ENCODE measurements at regions not wholly inside any gene's neighbourhood (a gene's known extent, or its start where the extent isn't known, plus 50 kb on each side); places are given as distances from the start of the nearest gene placed in this dataset.
"Not testable (repeated sequence)": the region's sequence is repeated elsewhere in the genome, so short reads cannot be mapped to it uniquely, and the experiment has no call there.

DNA sequence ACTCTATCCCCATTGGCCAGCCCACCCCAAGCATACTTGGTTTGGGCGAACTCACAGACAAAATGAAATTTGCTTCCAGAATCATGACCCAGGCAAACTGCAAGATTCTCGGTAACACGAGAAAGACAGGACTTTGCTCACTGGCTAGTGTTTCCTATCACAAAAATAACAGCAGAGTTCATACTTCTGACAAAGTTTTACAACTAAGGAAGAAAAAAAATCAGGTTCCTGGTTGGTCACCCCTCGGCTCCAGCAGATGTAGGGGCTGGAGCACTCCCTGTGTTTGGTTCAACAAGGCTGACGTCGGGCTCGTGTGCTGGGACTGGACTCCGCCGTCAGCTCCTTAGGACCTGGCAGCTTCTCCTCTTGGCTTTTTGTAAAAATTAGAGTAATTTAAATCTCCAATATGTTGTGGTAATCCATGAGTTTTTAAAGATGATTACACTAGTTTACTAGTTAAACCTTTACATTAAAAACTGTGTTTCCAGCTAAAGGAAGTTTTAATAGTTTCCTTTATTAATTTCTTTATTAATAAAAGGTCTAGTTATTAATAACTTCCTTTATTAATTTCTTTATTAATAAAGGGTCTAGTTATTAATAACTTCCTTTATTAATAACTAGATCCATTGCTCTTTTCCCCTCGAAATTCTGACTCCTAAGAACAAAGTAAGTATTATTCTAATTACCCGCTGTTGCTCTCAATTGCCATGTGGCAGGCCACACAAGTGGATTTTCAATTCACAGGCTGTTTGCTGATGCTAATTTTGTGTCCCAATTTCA lies 115.6 kb upstream of the RNF32 start:
- TF ChIP-seq, protein P1, sequence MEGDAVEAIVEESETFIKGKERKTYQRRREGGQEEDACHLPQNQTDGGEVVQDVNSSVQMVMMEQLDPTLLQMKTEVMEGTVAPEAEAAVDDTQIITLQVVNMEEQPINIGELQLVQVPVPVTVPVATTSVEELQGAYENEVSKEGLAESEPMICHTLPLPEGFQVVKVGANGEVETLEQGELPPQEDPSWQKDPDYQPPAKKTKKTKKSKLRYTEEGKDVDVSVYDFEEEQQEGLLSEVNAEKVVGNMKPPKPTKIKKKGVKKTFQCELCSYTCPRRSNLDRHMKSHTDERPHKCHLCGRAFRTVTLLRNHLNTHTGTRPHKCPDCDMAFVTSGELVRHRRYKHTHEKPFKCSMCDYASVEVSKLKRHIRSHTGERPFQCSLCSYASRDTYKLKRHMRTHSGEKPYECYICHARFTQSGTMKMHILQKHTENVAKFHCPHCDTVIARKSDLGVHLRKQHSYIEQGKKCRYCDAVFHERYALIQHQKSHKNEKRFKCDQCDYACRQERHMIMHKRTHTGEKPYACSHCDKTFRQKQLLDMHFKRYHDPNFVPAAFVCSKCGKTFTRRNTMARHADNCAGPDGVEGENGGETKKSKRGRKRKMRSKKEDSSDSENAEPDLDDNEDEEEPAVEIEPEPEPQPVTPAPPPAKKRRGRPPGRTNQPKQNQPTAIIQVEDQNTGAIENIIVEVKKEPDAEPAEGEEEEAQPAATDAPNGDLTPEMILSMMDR (IDR thresholded peaks at IDR 0.05; ENCODE audit: low read depth, low read length): no peak
- no peaks in the 10 kb centered on the region for H3K9me3 ChIP-seq
- H3K4me3 ChIP-seq (ENCODE audit: low read depth, low read length): no peak overlapping the region
- peaks cover 19% of the 10 kb centered on the region; the same call in 1 of the 2 replicates for H3K27me3 ChIP-seq
- H3K4me1 ChIP-seq: no peaks in the 10 kb centered on the region
- H3K36me3 ChIP-seq: no peaks in the 10 kb centered on the region
- DNase-seq: no peak

DNA sequence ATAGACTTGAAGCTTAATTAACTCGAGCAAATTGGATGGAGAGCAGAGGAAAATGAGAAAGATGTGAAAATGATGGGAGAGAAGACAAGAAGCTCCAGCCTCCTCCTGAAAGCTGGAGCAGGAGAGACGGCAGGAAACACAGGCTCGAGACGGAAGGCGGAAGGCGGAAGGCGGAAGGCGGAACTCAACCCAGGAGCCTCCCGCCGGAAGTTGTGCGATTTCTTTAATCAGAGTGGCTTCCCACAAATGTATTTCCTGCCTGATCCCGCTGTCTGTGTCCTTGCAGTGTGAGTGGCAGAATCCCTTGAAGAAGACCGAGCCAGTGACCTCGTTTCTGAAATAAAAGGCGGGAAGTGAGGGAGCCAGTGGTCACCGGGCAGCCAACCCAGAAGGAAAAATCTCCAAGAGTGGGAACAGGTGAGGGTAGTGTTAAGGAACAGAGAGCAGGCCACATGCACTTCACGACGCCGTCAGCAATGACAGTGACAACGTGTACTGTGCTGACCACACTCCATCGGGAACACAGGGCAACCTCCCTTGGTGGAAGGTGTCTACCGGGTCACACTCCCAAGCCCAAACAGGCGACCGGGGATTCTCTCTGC lies 117.0 kb upstream of the RNF32 start:
- Histone ChIP-seq H3K36me3 (no peaks in the 10 kb centered on the region), H3K9me3 (no peaks in the 10 kb centered on the region), H3K4me3 (ENCODE audit: low read depth, low read length) (no peak overlapping the region), H3K4me1 (no peaks in the 10 kb centered on the region), H3K27me3 (peaks cover 19% of the 10 kb centered on the region; the same call in 1 of the 2 replicates)
- TF ChIP-seq, protein P1 (IDR thresholded peaks at IDR 0.05; ENCODE audit: low read depth, low read length): no peak
- no peak for DNase-seq

DNA sequence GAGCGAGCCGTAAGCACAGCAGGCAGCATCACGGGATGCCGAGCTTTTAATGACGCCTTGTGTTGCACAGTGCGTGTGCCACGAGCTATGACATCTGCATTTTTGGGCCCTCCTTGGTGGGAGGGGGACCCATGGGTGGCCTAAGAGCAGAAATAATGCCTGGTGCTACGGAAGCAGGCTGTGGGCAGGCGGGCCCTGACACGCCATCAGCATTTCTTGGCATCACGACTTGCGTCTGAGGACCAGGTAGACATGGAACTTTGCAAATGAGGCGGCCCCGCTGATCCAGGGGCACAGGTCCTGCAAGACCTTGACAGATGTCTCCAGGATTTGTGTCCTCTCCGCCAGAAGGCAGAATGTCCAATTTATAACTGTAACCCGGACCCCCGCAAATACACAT lies 117.8 kb upstream of the RNF32 start:
- no peaks in the 10 kb centered on the region for H3K4me1 ChIP-seq
- peaks cover 19% of the 10 kb centered on the region; the same call in 1 of the 2 replicates for H3K27me3 ChIP-seq
- no peak overlapping the region for H3K4me3 ChIP-seq (ENCODE audit: low read depth, low read length)
- TF ChIP-seq, protein P1 (IDR thresholded peaks at IDR 0.05; ENCODE audit: low read depth, low read length): no peak
- no peaks in the 10 kb centered on the region for H3K9me3 ChIP-seq
- no peak for DNase-seq
- H3K36me3 ChIP-seq: no peaks in the 10 kb centered on the region

DNA sequence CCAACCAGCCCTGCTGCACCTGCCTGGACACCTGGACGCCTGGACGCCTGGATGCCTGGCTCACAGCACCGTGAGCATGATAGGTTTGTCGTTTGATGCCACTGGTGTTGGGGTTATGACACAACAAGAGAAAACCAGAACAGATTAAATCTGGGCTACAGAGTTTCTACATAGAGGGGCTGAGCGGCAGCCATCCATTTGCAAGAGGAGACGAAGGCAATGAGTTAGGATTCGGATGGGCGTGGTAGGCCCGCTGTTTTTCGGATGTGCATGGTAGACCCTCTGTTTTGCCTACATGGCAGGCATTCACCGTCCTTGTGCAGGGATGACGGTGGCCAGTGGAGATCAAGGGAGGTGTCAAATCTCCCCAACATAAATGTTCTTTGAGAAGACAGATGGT lies 121.5 kb upstream of the RNF32 start:
- no peak for DNase-seq
- Histone ChIP-seq H3K9me3 (no peaks in the 10 kb centered on the region), H3K36me3 (no peaks in the 10 kb centered on the region), H3K4me1 (no peaks in the 10 kb centered on the region), H3K27me3 (peaks cover 12% of the 10 kb centered on the region; the same call in 1 of the 2 replicates), H3K4me3 (ENCODE audit: low read depth, low read length) (no peak overlapping the region)
- TF ChIP-seq, protein P1 (IDR thresholded peaks at IDR 0.05; ENCODE audit: low read depth, low read length): no peak

DNA sequence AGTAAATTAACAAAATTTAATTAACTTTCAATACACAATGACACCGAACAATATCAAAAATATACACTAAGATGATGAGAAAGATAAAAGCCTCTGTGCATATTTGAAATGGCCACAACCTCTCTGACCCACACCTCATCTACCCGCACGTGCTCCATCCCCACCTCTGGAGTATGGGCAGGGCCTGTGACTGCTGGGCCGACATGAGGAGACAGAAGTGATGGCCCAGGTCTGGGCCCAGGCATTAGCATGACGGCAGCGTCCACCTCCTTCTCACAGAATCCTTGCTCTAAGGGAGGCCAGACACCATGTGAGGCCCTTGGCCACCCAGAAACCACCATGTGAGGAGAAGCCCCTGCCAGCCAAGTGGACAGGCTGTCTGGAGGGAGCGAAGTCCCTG lies 122.1 kb upstream of the RNF32 start:
- Histone ChIP-seq H3K27me3 (peaks cover 8% of the 10 kb centered on the region; the same call in 1 of the 2 replicates), H3K9me3 (no peaks in the 10 kb centered on the region), H3K4me3 (ENCODE audit: low read depth, low read length) (no peak overlapping the region), H3K4me1 (no peaks in the 10 kb centered on the region), H3K36me3 (no peaks in the 10 kb centered on the region)
- no peak for DNase-seq
- TF ChIP-seq, protein P1 (IDR thresholded peaks at IDR 0.05; ENCODE audit: low read depth, low read length): no peak

DNA sequence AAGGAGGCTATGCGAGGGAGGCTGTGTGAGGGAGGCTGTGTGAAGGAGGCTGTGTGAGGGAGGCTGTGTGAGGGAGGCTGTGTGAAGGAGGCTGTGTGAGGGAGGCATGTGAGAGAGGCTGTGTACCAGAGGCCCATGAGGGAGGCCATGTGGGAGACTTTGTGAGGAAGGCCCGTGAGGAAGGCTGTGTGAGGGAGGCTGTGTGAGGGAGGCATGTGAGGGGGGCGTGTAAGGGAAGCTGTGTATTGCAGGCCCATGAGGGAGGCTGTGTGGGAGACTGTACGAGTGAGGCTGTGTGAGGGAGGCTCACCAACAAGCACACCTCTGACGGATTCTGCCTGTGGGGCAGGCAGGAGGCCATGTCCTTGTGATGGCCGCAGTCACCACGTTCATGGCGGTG lies 122.7 kb upstream of the RNF32 start:
- not testable (repeated sequence) for H3K4me3 ChIP-seq (ENCODE audit: low read depth, low read length); H3K27me3 ChIP-seq; DNase-seq

More for the DNA sequence above, 122.7 kb upstream of the RNF32 start:
- not testable (repeated sequence) for H3K4me1 ChIP-seq, H3K36me3 ChIP-seq, H3K9me3 ChIP-seq
